IMR-90 (cell line): ENCODE measurements at regions not wholly inside any gene's neighbourhood (a gene's known extent, or its start where the extent isn't known, plus 50 kb on each side); places are given as distances from the start of the nearest gene placed in this dataset.

Experiments
- ATAC-seq: fragments of 200-7000 bp; cut with Tn5 transposase; 2 replicates; pipeline ENCODE4 v1.9.1; 2020; ENCODE audit warnings: low read depth, mild to moderate bottlenecking, moderate library complexity
- BruUV-seq: library from RNA; stranded (reverse); fragments of 400-500 nt; replicated peaks from 2 replicates; lab custom pipeline; 2021; lab: Mats Ljungman, UMichigan
- CTCF ChIA-PET: fragments of 300-600 bp; formaldehyde crosslinking; extraction: SDS; loops from one replicate; lab custom pipeline; 2021; ENCODE audit warnings: antibody characterized with exemption; lab: Yijun Ruan, JAX
- POLR2A ChIA-PET: fragments of 300-600 bp; sonication (Branson Sonifier 250); formaldehyde crosslinking; loops from one replicate; lab custom pipeline; 2022; ENCODE audit warnings: antibody characterized with exemption; ENCODE audit not compliant: unreplicated experiment; lab: Charles Lee
- DNase-seq: peaks from one replicate; pipeline ENCODE4 v3.0.0; 2013
- H2AFZ ChIP-seq: replicated peaks from 2 replicates; pipeline ENCODE3; 2013; ENCODE audit warnings: low read length, mild to moderate bottlenecking; ENCODE audit not compliant: poor library complexity
- H2AK5ac ChIP-seq: 2 replicates; pipeline ENCODE4 v1.6.1; 2013; ENCODE audit warnings: low read depth, low read length, inconsistent platforms
- H2AK9ac ChIP-seq: replicated peaks from 2 replicates; pipeline ENCODE3; 2013; ENCODE audit warnings: mild to moderate bottlenecking, low read depth, low read length, moderate library complexity; ENCODE audit not compliant: poor library complexity
- H2BK120ac ChIP-seq: 2 replicates; pipeline ENCODE4 v1.6.1; 2013; ENCODE audit warnings: low read depth, low read length, inconsistent platforms
- H2BK15ac ChIP-seq: 3 replicates; pipeline ENCODE4 v1.6.1; 2013; ENCODE audit warnings: low read depth, low read length, inconsistent platforms
- H2BK20ac ChIP-seq: 2 replicates; pipeline ENCODE4 v1.6.1; 2013; ENCODE audit warnings: low read depth, mild to moderate bottlenecking, inconsistent platforms, low read length, moderate library complexity
- H2BK5ac ChIP-seq: 2 replicates; pipeline ENCODE4 v1.6.1; 2013; ENCODE audit warnings: mild to moderate bottlenecking, low read depth, low read length, inconsistent platforms; ENCODE audit not compliant: poor library complexity, severe bottlenecking
- H3K14ac ChIP-seq: replicated peaks from 2 replicates; pipeline ENCODE4 v1.6.1; 2013; ENCODE audit warnings: low read depth, low read length, inconsistent platforms
- H3K18ac ChIP-seq: 2 replicates; pipeline ENCODE4 v1.6.1; 2013; ENCODE audit warnings: low read depth, low read length, control low read depth
- H3K23ac ChIP-seq: 2 replicates; pipeline ENCODE4 v1.6.1; 2013; ENCODE audit warnings: low read depth, low read length, inconsistent platforms
- H3K27ac ChIP-seq: 2 replicates; pipeline ENCODE4 v1.5.1; 2013; ENCODE audit warnings: mild to moderate bottlenecking, control low read depth, low read length; ENCODE audit not compliant: insufficient read depth
- H3K27me3 ChIP-seq: 2 replicates; pipeline ENCODE4 v1.6.1; 2013; ENCODE audit warnings: low read length; ENCODE audit not compliant: control insufficient read depth, insufficient read depth
- H3K36me3 ChIP-seq: 2 replicates; pipeline ENCODE4 v1.6.1; 2013; ENCODE audit warnings: low read length, mixed read lengths; ENCODE audit not compliant: control insufficient read depth, insufficient read depth
- H3K4ac ChIP-seq: 2 replicates; pipeline ENCODE4 v1.6.1; 2013; ENCODE audit warnings: low read depth, low read length, inconsistent platforms
- H3K4me1 ChIP-seq: 2 replicates; pipeline ENCODE4 v1.6.1; 2013; ENCODE audit warnings: low read length, mixed read lengths; ENCODE audit not compliant: control insufficient read depth, insufficient read depth
- H3K4me2 ChIP-seq: 2 replicates; pipeline ENCODE4 v1.6.1; 2013; ENCODE audit warnings: low read depth, mild to moderate bottlenecking, control low read depth, low read length, moderate library complexity
- H3K4me3 ChIP-seq: 2 replicates; pipeline ENCODE4 v1.5.1; 2013; ENCODE audit warnings: low read depth, mild to moderate bottlenecking, control low read depth, low read length, moderate library complexity; ENCODE audit not compliant: insufficient read depth
- H3K56ac ChIP-seq: 2 replicates; pipeline ENCODE4 v1.6.1; 2013; ENCODE audit warnings: low read length, inconsistent platforms; ENCODE audit not compliant: insufficient read depth; ENCODE audit errors: extremely low read depth
- H3K79me1 ChIP-seq, 2 experiments: 2 replicates each; pipeline ENCODE4 v1.6.1; 2013; ENCODE audit warnings: low read length in 2 of 2, inconsistent platforms in 1 of 2, low read depth in 1 of 2
- H3K9ac ChIP-seq: 2 replicates; pipeline ENCODE4 v1.6.1; 2013; ENCODE audit warnings: low read depth, low read length, control low read depth
- H3K9me1 ChIP-seq: 2 replicates; pipeline ENCODE4 v1.6.1; 2013; ENCODE audit warnings: low read length, inconsistent platforms; ENCODE audit not compliant: insufficient read depth
- H3K9me3 ChIP-seq: 2 replicates; pipeline ENCODE4 v1.6.1; 2013; ENCODE audit warnings: low read length; ENCODE audit not compliant: control insufficient read depth, insufficient read depth
- H4K20me1 ChIP-seq: 2 replicates; pipeline ENCODE4 v1.6.1; 2013; ENCODE audit warnings: low read length, inconsistent platforms; ENCODE audit not compliant: insufficient read depth
- H4K5ac ChIP-seq: 2 replicates; pipeline ENCODE4 v1.6.1; 2013; ENCODE audit warnings: mild to moderate bottlenecking, low read depth, low read length, control low read depth
- H4K8ac ChIP-seq, 2 experiments: 2 replicates each; pipeline ENCODE4 v1.6.1; 2013; ENCODE audit warnings: low read depth in 2 of 2, low read length in 2 of 2, control low read depth in 1 of 2, inconsistent platforms in 1 of 2
- H4K91ac ChIP-seq: 2 replicates; pipeline ENCODE4 v1.6.1; 2013; ENCODE audit warnings: low read depth, low read length, inconsistent platforms; ENCODE audit not compliant: insufficient read depth
- BHLHE40 ChIP-seq: fragments of 150-350 bp; IDR thresholded peaks from 2 replicates; pipeline ENCODE4 v1.6.1; 2016; ENCODE audit warnings: mild to moderate bottlenecking, low read depth, low read length
- NFE2L2 ChIP-seq: fragments of 150-350 bp; IDR thresholded peaks from 2 replicates; pipeline ENCODE4 v1.6.1; 2016; ENCODE audit warnings: low read depth, mild to moderate bottlenecking, low read length
- RAD21 ChIP-seq: IDR thresholded peaks from 2 replicates; pipeline ENCODE4 v1.6.1; 2012; ENCODE audit warnings: low read length, improper control_type of control experiment
- SMC3 ChIP-seq: fragments of 150-350 bp; IDR thresholded peaks from 2 replicates; pipeline ENCODE4 v1.6.1; 2016; ENCODE audit warnings: low read depth, mild to moderate bottlenecking, antibody characterized with exemption, low read length, moderate library complexity
- WGBS, 2 experiments: methylation state at CpG; one replicate each; pipeline versions ENCODE4 v1.1.5 to v1.1.7; 2013; ENCODE audit warnings: missing lambda C conversion rate in 2 of 2; ENCODE audit not compliant: insufficient read length in 1 of 2; ENCODE audit errors: extremely low coverage in 2 of 2; 5-methylcytosine and 5-hydroxymethylcytosine counted together
- dilution Hi-C: fragments of 300-500 bp; cut with HindIII; formaldehyde crosslinking; loops from one replicate; pipeline ENCODE4 v1.14.3; 2018; ENCODE audit warnings: low sequenced_read_pairs; ENCODE audit not compliant: unreplicated experiment
- in situ Hi-C: fragments of 300-500 bp; cut with MboI; formaldehyde crosslinking; loops from 3 replicates; pipeline ENCODE4 v1.14.3; 2019; ENCODE audit warnings: low sequenced_read_pairs, inconsistent platforms, mixed read lengths
- intact Hi-C: fragments of 100-400 bp; cut with micrococcal nuclease; formaldehyde crosslinking; loops from 2 replicates; pipeline ENCODE4 v1.10.0; 2022
- TF ChIP-seq, protein P1 (sequence below): conservative IDR thresholded peaks from 2 replicates; pipeline ENCODE4 v1.5.1; 2012; ENCODE audit warnings: mild to moderate bottlenecking, low read depth, low read length, improper control_type of control experiment

DNA sequence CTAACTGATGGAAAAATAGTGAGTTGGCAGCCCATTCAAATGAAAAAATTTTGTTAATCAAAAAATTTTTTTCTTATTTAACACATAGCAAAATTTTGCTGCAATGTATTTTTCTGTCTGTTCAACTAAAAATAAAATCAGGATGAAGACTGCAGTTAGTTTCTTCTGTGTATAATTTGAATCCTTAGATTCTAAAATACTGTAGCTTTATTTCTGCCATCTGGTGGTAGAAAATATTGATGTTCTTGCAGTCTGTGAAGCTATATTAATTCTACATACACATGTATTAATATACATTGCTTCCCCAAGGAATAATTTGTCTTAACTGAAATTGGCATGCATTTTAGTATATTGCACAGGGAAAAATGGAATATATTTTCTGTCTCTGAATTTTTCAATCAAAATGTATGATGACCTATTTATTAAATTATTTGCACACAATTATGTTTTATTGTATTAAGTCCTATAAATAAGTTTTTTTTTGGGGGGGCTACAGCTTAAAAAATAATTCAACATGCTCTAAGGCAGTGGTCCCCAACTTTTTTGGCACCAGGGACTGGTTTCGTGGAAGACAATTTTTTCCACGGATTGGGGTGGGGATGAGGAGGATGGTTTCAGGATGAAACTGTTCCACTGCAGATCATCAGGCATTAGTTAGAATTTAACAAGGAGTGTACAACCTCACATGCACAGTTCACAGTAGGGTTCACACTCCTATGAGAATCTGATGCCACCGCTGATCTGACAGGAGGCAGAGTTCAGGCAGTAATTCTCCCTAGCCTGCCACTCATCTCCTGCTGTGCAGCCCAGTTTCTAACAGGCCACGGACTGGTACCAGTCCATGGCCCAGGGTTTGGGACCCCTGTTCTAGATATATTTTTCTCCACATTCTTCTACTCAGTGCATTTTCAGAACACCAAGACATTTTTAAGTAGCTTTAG lies 119.4 kb downstream of the GNAT3 start:
- Histone ChIP-seq H3K79me1 (no peaks in the 10 kb centered on the region), H2AFZ (no peak overlapping the region), H3K27me3 (no peaks in the 10 kb centered on the region), H3K4me1 (no peaks in the 10 kb centered on the region), H3K18ac (no peak overlapping the region), H2BK5ac (no peak overlapping the region), H3K23ac (no peak overlapping the region), H4K8ac (no peak overlapping the region), H3K4me3 (no peak overlapping the region), H3K9me3 (no peaks in the 10 kb centered on the region), H3K36me3 (no peaks in the 10 kb centered on the region), H2BK120ac (no peak overlapping the region), H4K91ac (no peak overlapping the region), H3K4me2 (no peak overlapping the region), H3K4ac (no peak overlapping the region), H4K20me1 (no peaks in the 10 kb centered on the region), H3K27ac (no peak overlapping the region), H2BK15ac (no peak overlapping the region), H3K56ac (no peak overlapping the region), H3K9ac (no peak overlapping the region), H3K9me1 (no peaks in the 10 kb centered on the region), H2AK9ac (no peak overlapping the region), H3K14ac (no peak overlapping the region), H2AK5ac (no peak overlapping the region), H2BK20ac (no peak overlapping the region), H4K5ac (no peak overlapping the region)
- peak; percentile 60 for DNase-seq
- CTCF ChIA-PET = interaction anchor here (0.6 to 1.2 kb wide), 3 partner anchors 11 to 269 kb away, joined by 3 to 4 read pairs (median 3); no protein-coding TSS in a partner anchor
- dilution Hi-C loops (no loop called here), intact Hi-C loops (loop anchor here (1.0 to 5.0 kb wide), 5 partner anchors 105 to 332 kb away; no protein-coding TSS in a partner anchor), in situ Hi-C loops (loop anchor here (5.0 kb wide), 2 partner anchors 255 to 330 kb away; no protein-coding TSS in a partner anchor)
- ATAC-seq = peak; percentile 53; the same call in 1 of the 2 replicates
- no TSS peak for BruUV-seq
- WGBS, 2 experiments = no CpG with 5 or more reads among the region's 4 CpGs
- POLR2A ChIA-PET = interaction anchor here (0.6 kb wide), 1 partner anchor 1440 kb away, joined by 3 read pairs; no protein-coding TSS in a partner anchor
- TF ChIP-seq BHLHE40 = no peak
- peak; percentile 85 for TF ChIP-seq SMC3
- peak; percentile 70 for TF ChIP-seq RAD21
- TF ChIP-seq, protein P1, sequence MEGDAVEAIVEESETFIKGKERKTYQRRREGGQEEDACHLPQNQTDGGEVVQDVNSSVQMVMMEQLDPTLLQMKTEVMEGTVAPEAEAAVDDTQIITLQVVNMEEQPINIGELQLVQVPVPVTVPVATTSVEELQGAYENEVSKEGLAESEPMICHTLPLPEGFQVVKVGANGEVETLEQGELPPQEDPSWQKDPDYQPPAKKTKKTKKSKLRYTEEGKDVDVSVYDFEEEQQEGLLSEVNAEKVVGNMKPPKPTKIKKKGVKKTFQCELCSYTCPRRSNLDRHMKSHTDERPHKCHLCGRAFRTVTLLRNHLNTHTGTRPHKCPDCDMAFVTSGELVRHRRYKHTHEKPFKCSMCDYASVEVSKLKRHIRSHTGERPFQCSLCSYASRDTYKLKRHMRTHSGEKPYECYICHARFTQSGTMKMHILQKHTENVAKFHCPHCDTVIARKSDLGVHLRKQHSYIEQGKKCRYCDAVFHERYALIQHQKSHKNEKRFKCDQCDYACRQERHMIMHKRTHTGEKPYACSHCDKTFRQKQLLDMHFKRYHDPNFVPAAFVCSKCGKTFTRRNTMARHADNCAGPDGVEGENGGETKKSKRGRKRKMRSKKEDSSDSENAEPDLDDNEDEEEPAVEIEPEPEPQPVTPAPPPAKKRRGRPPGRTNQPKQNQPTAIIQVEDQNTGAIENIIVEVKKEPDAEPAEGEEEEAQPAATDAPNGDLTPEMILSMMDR = peak; percentile 59
- TF ChIP-seq NFE2L2 = no peak
